SIG-M5 (cell line): ENCODE measurements at regions not wholly inside any gene's neighbourhood (a gene's known extent, or its start where the extent isn't known, plus 50 kb on each side); places are given as distances from the start of the nearest gene placed in this dataset.

Source experiments
- DNase-seq: peaks from one replicate; lab custom pipeline; 2025; lab: John Stamatoyannopoulos, UW

- DNase-seq = no peak
Observed at GRCh38 chr14:98474900-98475299, 797.1 kb downstream of the BCL11B start.

- DNase-seq = no peak
Observed at GRCh38 chr14:98477935-98478334, 794.1 kb downstream of the BCL11B start.

GRCh38 chr14:98489115-98489514 lies 782.9 kb downstream of the BCL11B start:
- no peak for DNase-seq

- no peak for DNase-seq
Observed at GRCh38 chr14:98494582-98494981, 777.4 kb downstream of the BCL11B start.

- no peak for DNase-seq
Observed at GRCh38 chr14:98498019-98498885, 773.7 kb downstream of the BCL11B start.

GRCh38 chr14:98501335-98501734 lies 770.7 kb downstream of the BCL11B start:
- no peak for DNase-seq

- no peak for DNase-seq
Observed at GRCh38 chr14:98501836-98502235, 770.2 kb downstream of the BCL11B start.

GRCh38 chr14:98503086-98503815 lies 768.7 kb downstream of the BCL11B start:
- no peak for DNase-seq

- DNase-seq = no peak
Observed at GRCh38 chr14:98507264-98507663, 764.7 kb downstream of the BCL11B start.

- DNase-seq = no peak
Observed at GRCh38 chr14:98510392-98510791, 761.6 kb downstream of the BCL11B start.

GRCh38 chr14:98512501-98513251 lies 759.3 kb downstream of the BCL11B start:
- DNase-seq = no peak

- no peak for DNase-seq
Observed at GRCh38 chr14:98513558-98513957, 758.4 kb downstream of the BCL11B start.

GRCh38 chr14:98514016-98514415 lies 758.0 kb downstream of the BCL11B start:
- no peak for DNase-seq

- no peak for DNase-seq
Observed at GRCh38 chr14:98536256-98536655, 735.7 kb downstream of the BCL11B start.

GRCh38 chr14:98542316-98542715 lies 729.7 kb downstream of the BCL11B start:
- no peak for DNase-seq

GRCh38 chr14:98543074-98543473 lies 728.9 kb downstream of the BCL11B start:
- DNase-seq = no peak

GRCh38 chr14:98544174-98544573 lies 727.8 kb downstream of the BCL11B start:
- DNase-seq = no peak

- DNase-seq = no peak
Observed at GRCh38 chr14:98545181-98545580, 726.8 kb downstream of the BCL11B start.

GRCh38 chr14:98548071-98548686 lies 723.8 kb downstream of the BCL11B start:
- no peak for DNase-seq

- DNase-seq = no peak
Observed at GRCh38 chr14:98551028-98551427, 721.0 kb downstream of the BCL11B start.

- DNase-seq = no peak
Observed at GRCh38 chr14:98555440-98555839, 716.6 kb downstream of the BCL11B start.

- DNase-seq = no peak
Observed at GRCh38 chr14:98564006-98564405, 708.0 kb downstream of the BCL11B start.
